Activated CD4-positive, alpha-beta T cell treated with anti-CD3 and anti-CD28 coated beads, Interleukin-2, amount 50 U/mL, for 4 hours (primary cell): ENCODE measurements at regions not wholly inside any gene's neighbourhood (a gene's known extent, or its start where the extent isn't known, plus 50 kb on each side); places are given as distances from the start of the nearest gene placed in this dataset.

Experiments
- DNase-seq, 2 experiments: peaks; one replicate each; pipeline ENCODE4 v3.0.0-alpha.2; 2020

- DNase-seq: no peak
These were observed 248.6 kb downstream of the NR4A2 start for GRCh38 chr2:156083763-156084493.

- no peak for DNase-seq
These were observed 252.7 kb downstream of the NR4A2 start for GRCh38 chr2:156079845-156080244.

GRCh38 chr2:156077041-156077742 lies 255.3 kb downstream of the NR4A2 start:
- DNase-seq: no peak

- no peak for DNase-seq
These were observed 266.6 kb downstream of the NR4A2 start for GRCh38 chr2:156065912-156066311.

- DNase-seq: no peak
These were observed 268.0 kb downstream of the NR4A2 start for GRCh38 chr2:156064540-156064939.

- DNase-seq: no peak
These were observed 274.9 kb downstream of the NR4A2 start for GRCh38 chr2:156057647-156058046.

- no peak for DNase-seq
These were observed 277.5 kb downstream of the NR4A2 start for GRCh38 chr2:156054983-156055382.

GRCh38 chr2:156046900-156047299 lies 285.6 kb downstream of the NR4A2 start:
- no peak for DNase-seq

- no peak for DNase-seq
These were observed 289.6 kb downstream of the NR4A2 start for GRCh38 chr2:156042895-156043294.

GRCh38 chr2:156038021-156038420 lies 294.5 kb downstream of the NR4A2 start:
- no peak for DNase-seq

GRCh38 chr2:156037482-156037881 lies 295.0 kb downstream of the NR4A2 start:
- no peak for DNase-seq

GRCh38 chr2:156031121-156031520 lies 301.4 kb downstream of the NR4A2 start:
- DNase-seq: no peak

- no peak for DNase-seq
These were observed 309.2 kb downstream of the NR4A2 start for GRCh38 chr2:156023229-156023869.

- no peak for DNase-seq
These were observed 311.1 kb downstream of the NR4A2 start for GRCh38 chr2:156021146-156022040.

GRCh38 chr2:156019341-156019740 lies 313.2 kb downstream of the NR4A2 start:
- DNase-seq: no peak

GRCh38 chr2:156017341-156017885 lies 315.1 kb downstream of the NR4A2 start:
- DNase-seq: no peak

GRCh38 chr2:156009293-156009692 lies 323.2 kb downstream of the NR4A2 start:
- no peak for DNase-seq

GRCh38 chr2:156006721-156007618 lies 325.6 kb downstream of the NR4A2 start:
- no peak for DNase-seq

- no peak for DNase-seq
These were observed 326.4 kb downstream of the NR4A2 start for GRCh38 chr2:156005999-156006712.

- no peak for DNase-seq
These were observed 327.0 kb downstream of the NR4A2 start for GRCh38 chr2:156005531-156005930.

GRCh38 chr2:156004459-156004858 lies 328.1 kb downstream of the NR4A2 start:
- DNase-seq: no peak
